ENCODE measurements at regions not wholly inside any gene's neighbourhood (a gene's known extent, or its start where the extent isn't known, plus 50 kb on each side); places are given as distances from the start of the nearest gene placed in this dataset.

- TF ChIP-seq CTCF (IDR thresholded peaks at IDR 0.05) (no peak), POLR2A (IDR thresholded peaks at IDR 0.05) (no peak)
Observed at GRCh38 chr20:22394583-22394982, 189.8 kb downstream of the FOXA2 start.
